DND-41 (cell line): ENCODE measurements at regions not wholly inside any gene's neighbourhood (a gene's known extent, or its start where the extent isn't known, plus 50 kb on each side); places are given as distances from the start of the nearest gene placed in this dataset.

Experiments used
- CTCF ChIP-seq: IDR thresholded peaks from 2 replicates; pipeline ENCODE4 v1.5.1; 2012; ENCODE audit warnings: borderline replicate concordance, low read length, moderate library complexity, mild to moderate bottlenecking; ENCODE audit not compliant: poor library complexity, severe bottlenecking; ENCODE audit errors: extremely low read depth
- EZH2 ChIP-seq: IDR thresholded peaks from 3 replicates; pipeline ENCODE4 v1.6.1; 2012; ENCODE audit warnings: borderline replicate concordance, low read depth, mild to moderate bottlenecking, moderate library complexity, low read length, inconsistent platforms; ENCODE audit not compliant: severe bottlenecking

- TF ChIP-seq CTCF, result no peak
- no peak for TF ChIP-seq EZH2
Observed at GRCh38 chr15:92803536-92803851, 96.6 kb upstream of the CHD2 start.
